Psoas muscle (tissue), 7 donors: ENCODE measurements at regions not wholly inside any gene's neighbourhood (a gene's known extent, or its start where the extent isn't known, plus 50 kb on each side); places are given as distances from the start of the nearest gene placed in this dataset.

Source experiments
- ATAC-seq, 4 donors: fragments of 200-7000 bp; cut with Tn5 transposase; one replicate each; pipeline ENCODE4 v1.9.1; 2020; ENCODE audit warnings: moderate library complexity in 3 of 4, mild to moderate bottlenecking in 2 of 4
- DNase-seq, 2 donors: peaks; one replicate each; pipeline ENCODE4 v3.0.0-alpha.2; 2020
- H3K27ac ChIP-seq: fragments of 200-600 bp; one replicate; pipeline ENCODE4 v1.8.0; 2022
- H3K27me3 ChIP-seq, 3 donors: fragments of 200-600 bp in 1 of 3; one replicate each; pipeline versions ENCODE4 v1.6.1 to v1.8.0; 2013 to 2022; ENCODE audit warnings: low read length in 2 of 3, mild to moderate bottlenecking in 2 of 3, moderate library complexity in 1 of 3; ENCODE audit not compliant: insufficient read depth in 3 of 3
- H3K36me3 ChIP-seq, 2 donors: fragments of 200-600 bp in 1 of 2; one replicate each; pipeline versions ENCODE4 v1.6.1 to v1.8.0; 2013 to 2022; ENCODE audit warnings: low read depth in 1 of 2, mild to moderate bottlenecking in 1 of 2, moderate library complexity in 1 of 2; ENCODE audit not compliant: insufficient read depth in 1 of 2
- H3K4me1 ChIP-seq: fragments of 200-600 bp; one replicate; pipeline ENCODE4 v1.8.0; 2022
- H3K4me3 ChIP-seq: fragments of 200-600 bp; one replicate; pipeline ENCODE4 v1.8.0; 2022; ENCODE audit warnings: mild to moderate bottlenecking
- H3K9me3 ChIP-seq: fragments of 200-600 bp; one replicate; pipeline ENCODE4 v1.8.0; 2022
- WGBS, 3 donors: extraction: QIAGEN DNeasy Blood & Tissue Kit; methylation state at CpG; one replicate each; pipeline versions ENCODE4 v1.1.6 to v1.1.7; 2013; 5-methylcytosine and 5-hydroxymethylcytosine counted together
- intact Hi-C, 2 donors: fragments of 100-400 bp; cut with DNase I; formaldehyde crosslinking; loops; one replicate each; pipeline versions ENCODE4 v1.11.0 to v1.14.2; 2022
- TF ChIP-seq, protein P1 (sequence below): fragments of 200-600 bp; IDR thresholded peaks from one replicate; pipeline ENCODE4 v1.8.0; 2022; ENCODE audit warnings: antibody characterized with exemption
- donor health status: healthy with polysubstance abuse.
- donor health status: DM: no; HTN: no; CAD: no; lungs with moderate emphysema.
- donor health status: Bipolar disorder and iron deficiency.
- donor health status: healthy.
- donor health status: DM: yes; HTN: yes; CAD: no.
- donor health status: DM: no; HTN: no; CAD: no.
- donor health status: DM: yes; HTN: yes; CAD: no.

DNA sequence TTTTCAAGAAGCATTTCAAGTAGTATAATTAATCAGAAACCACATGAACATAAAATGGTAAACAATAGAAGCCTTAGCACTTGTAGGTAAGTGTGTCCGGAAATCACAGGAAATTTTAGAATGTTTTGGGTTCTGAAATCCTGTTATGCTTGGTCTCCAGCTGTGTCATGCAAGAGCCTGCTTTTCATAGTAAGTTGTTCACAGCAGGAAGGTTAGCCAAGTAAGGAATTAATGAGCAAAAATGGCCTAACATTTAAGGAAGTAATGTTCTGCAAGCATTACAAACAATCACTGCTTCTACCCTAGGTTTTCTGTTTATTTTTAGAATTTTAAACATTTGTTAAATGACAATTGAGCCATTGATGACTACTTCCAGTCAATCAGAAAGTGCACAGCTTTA lies 669.5 kb downstream of the SLCO4C1 start:
- H3K9me3 ChIP-seq = no peaks in the 10 kb centered on the region
- intact Hi-C loops = no loop called here
- 36 to 44% (median 38%) methylated on average over 1 of the region's 1 CpG for WGBS, 3 donors
- H3K27ac ChIP-seq = no peak overlapping the region
- no peaks in the 10 kb centered on the region for H3K4me1 ChIP-seq
- H3K4me3 ChIP-seq = no peak overlapping the region
- TF ChIP-seq, protein P1, sequence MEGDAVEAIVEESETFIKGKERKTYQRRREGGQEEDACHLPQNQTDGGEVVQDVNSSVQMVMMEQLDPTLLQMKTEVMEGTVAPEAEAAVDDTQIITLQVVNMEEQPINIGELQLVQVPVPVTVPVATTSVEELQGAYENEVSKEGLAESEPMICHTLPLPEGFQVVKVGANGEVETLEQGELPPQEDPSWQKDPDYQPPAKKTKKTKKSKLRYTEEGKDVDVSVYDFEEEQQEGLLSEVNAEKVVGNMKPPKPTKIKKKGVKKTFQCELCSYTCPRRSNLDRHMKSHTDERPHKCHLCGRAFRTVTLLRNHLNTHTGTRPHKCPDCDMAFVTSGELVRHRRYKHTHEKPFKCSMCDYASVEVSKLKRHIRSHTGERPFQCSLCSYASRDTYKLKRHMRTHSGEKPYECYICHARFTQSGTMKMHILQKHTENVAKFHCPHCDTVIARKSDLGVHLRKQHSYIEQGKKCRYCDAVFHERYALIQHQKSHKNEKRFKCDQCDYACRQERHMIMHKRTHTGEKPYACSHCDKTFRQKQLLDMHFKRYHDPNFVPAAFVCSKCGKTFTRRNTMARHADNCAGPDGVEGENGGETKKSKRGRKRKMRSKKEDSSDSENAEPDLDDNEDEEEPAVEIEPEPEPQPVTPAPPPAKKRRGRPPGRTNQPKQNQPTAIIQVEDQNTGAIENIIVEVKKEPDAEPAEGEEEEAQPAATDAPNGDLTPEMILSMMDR = no peak
- DNase-seq (no peak), ATAC-seq (no peak)
- no peaks in the 10 kb centered on the region for H3K27me3 ChIP-seq
- H3K36me3 ChIP-seq = no peaks in the 10 kb centered on the region

DNA sequence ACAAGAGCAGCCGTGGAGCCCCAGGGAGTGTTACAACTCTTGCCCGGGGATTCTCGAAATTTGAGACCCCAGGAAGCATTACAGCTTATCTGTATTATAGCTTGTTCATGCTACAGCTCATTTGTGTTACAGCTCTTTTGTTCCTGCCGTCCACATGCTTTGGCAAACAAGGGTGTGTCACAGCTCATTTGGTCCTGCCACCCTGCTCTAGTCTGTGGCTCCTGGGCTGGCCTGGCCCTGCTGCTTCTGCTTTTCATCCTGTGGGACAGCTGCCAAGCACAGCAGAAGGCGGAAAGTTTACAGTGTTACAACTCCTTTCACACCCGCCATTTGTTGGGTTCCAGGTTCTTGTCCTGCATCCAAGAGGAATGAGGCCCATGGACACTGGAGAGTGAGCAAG lies 685.0 kb downstream of the SLCO4C1 start:
- intact Hi-C loops = no loop called here
- 45 to 63% (median 58%) methylated on average over 6 of the region's 6 CpGs for WGBS, 3 donors
- Histone ChIP-seq H3K27ac (no peak overlapping the region), H3K4me3 (no peak overlapping the region), H3K36me3 (no peaks in the 10 kb centered on the region), H3K27me3 (no peaks in the 10 kb centered on the region), H3K9me3 (no peaks in the 10 kb centered on the region), H3K4me1 (no peaks in the 10 kb centered on the region)
- DNase-seq (no peak), ATAC-seq (no peak)
- TF ChIP-seq, protein P1 = no peak

DNA sequence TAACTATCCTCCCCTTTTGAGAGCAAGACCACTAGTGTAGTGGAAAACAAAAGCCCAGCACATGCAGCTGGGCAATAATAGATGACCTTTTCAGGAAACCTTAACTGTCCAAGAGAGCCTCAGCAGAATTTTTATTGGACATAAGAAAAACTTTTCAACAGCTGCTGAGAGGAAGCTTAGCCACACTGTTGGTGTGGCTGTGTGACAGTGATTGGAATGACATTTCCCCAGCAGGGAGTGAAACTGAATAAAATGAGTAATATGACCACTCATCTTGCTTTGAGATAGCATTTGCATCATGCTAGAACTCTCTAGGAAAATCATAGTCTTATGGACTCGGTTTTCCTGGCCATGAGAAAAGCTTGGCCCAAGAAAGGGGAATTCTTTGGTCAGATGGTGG lies 687.8 kb downstream of the SLCO4C1 start:
- TF ChIP-seq, protein P1 = no peak
- DNase-seq (no peak), ATAC-seq (no peak)
- H3K4me3 ChIP-seq = no peak overlapping the region
- H3K4me1 ChIP-seq = no peaks in the 10 kb centered on the region
- no peaks in the 10 kb centered on the region for H3K36me3 ChIP-seq
- intact Hi-C loops = no loop called here
- no peaks in the 10 kb centered on the region for H3K9me3 ChIP-seq
- H3K27me3 ChIP-seq = no peaks in the 10 kb centered on the region
- 38 to 53% (median 40%) methylated on average over 1 of the region's 1 CpG for WGBS, 3 donors
- H3K27ac ChIP-seq = no peak overlapping the region

DNA sequence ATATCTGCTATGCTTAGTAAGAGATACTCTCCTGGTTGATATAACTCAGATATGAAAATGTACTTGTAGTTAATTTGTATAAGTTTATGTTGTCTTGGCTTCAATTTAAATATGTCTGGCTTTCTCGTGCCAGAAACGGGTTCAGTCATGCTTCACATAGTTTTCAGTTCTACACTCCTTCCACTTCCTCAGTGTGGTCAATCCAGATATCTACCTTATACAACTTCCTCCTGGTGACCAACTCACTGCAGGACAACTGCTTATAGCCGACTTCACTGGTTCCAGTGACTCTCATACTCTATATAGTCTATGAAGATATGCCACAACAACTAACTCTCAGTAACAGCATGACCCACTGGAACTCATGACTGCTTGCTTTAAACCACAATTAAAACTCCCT lies 690.4 kb downstream of the SLCO4C1 start:
- TF ChIP-seq, protein P1 = no peak
- Histone ChIP-seq H3K4me1 (no peaks in the 10 kb centered on the region), H3K27me3 (no peaks in the 10 kb centered on the region), H3K36me3 (no peaks in the 10 kb centered on the region), H3K9me3 (no peaks in the 10 kb centered on the region), H3K27ac (no peak overlapping the region), H3K4me3 (no peak overlapping the region)
- no peak for DNase-seq
- intact Hi-C loops = no loop called here
- ATAC-seq = no peak
- 63 to 84% (median 78%) methylated on average over 3 of the region's 3 CpGs for WGBS, 3 donors

DNA sequence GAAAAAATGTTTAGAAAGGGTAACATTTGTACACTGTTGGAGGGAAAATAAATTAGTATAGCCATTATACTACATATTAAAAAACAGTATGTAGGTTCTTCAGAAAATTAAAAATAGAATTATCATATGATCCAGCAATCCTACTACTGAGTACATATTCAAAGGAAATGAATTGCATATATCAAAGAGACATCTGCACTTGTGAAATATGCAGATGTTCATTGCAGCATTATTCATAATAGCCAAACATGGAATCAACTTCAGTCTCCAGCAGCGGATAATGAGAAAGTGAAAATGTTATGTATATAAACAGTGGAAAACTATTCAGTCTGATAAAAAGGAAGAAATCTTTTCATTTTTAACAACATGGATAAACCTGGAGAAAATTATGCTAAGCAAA lies 695.5 kb downstream of the SLCO4C1 start:
- H3K4me3 ChIP-seq = no peak overlapping the region
- ATAC-seq = no peak
- 86 to 96% (median 93%) methylated on average over 1 of the region's 1 CpG for WGBS, 3 donors
- H3K36me3 ChIP-seq = no peaks in the 10 kb centered on the region
- TF ChIP-seq, protein P1 = no peak
- H3K27me3 ChIP-seq = no peaks in the 10 kb centered on the region
- no peaks in the 10 kb centered on the region for H3K4me1 ChIP-seq
- DNase-seq = no peak
- no peak overlapping the region for H3K27ac ChIP-seq
- intact Hi-C loops = no loop called here
- H3K9me3 ChIP-seq = no peaks in the 10 kb centered on the region
